HG03196 (cell line): ENCODE measurements at regions not wholly inside any gene's neighbourhood (a gene's known extent, or its start where the extent isn't known, plus 50 kb on each side); places are given as distances from the start of the nearest gene placed in this dataset.

Source experiments
- ATAC-seq: cut with Tn5 transposase; IDR thresholded peaks from one replicate; pipeline ENCODE4 v1.9.1; 2021; ENCODE audit not compliant: unreplicated experiment

DNA sequence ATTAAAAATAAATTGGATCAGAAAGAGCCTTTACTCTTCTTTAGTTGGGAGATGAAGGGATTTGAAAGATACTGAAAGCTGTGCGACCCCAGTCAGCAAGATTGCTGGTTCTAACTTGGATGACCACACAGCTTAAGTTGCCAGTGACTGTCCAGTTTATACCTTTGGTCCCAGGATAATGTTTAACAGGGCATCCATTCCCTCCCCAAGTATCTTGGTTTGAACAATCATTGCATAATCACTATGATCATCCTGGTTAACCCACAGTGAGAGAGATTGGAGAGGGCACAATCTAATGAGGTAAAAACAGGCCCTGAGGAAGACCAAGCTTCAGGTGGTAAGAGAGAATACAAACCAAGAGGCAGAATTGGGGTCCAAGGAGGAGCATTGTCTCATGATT lies 798.3 kb downstream of the MAFB start:
- no peak for ATAC-seq

GRCh38 chr20:39888310-39888709 lies 800.7 kb downstream of the MAFB start:
- no peak for ATAC-seq

DNA sequence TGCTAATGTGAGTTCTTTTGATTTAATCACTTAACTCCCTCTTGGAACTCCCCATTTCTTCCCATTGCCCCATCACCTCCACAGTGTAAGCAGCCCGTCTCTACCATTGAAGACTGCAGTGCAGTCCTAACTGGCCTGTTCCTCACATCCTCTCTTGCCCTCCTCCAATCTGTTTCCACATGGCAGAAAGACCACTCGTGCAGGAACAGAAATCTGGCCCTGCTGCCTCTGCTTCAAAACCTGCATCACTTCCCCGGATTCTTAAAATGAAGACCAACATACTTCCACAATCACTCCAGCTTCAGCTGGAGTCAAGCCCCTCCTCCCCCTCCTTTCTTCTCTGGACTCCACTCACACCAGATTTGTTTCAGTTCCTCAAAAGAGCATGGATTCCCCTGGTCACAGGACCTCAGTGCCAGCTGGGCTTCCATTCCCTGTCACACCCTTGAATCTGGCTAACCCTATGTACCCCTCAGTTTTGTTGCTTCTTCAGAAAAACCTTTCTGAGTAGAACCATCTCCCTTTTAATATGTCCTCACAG lies 802.3 kb downstream of the MAFB start:
- no peak for ATAC-seq

- ATAC-seq, result no peak
Measured at GRCh38 chr20:39885975-39886649, 802.9 kb downstream of the MAFB start.

- no peak for ATAC-seq
Measured at GRCh38 chr20:39882806-39883205, 806.2 kb downstream of the MAFB start.

DNA sequence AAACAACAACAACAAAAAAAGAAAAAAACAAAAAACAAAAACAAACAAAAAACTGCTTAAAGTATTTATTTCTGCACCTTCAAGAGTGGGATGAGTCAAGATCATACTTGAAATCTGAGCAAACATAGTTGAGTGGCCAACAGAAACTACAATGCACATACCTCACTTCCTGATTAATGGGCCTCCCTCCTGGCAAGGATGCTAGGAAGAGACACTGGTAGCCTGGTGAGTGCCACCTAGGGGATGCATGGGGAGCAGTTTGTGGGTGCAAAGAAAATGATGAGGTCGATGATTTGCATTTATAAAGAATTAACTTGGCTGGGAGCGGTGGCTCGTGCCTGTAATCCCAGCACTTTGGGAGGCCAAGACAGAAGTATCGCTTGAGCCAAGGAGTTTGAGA lies 808.1 kb downstream of the MAFB start:
- ATAC-seq, result no peak

DNA sequence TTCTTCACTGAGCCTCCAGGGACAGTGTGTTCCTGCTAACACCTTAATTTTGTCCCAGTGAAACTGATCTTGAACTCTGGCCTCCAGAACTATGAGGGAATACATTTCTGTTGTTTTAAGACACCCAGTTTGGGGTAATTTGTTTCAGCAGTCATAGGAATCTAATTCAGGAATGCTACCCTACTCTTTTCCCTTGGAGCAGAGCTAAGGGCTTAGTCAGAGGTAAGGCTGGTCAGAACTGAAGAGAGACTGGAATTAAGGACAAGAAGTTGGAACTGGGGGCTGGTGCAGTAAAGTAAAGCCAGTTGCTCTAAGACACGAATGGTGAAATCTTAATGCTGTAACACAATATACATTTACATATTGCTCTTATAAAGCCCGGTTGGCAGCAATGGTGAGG lies 809.7 kb downstream of the MAFB start:
- no peak for ATAC-seq

DNA sequence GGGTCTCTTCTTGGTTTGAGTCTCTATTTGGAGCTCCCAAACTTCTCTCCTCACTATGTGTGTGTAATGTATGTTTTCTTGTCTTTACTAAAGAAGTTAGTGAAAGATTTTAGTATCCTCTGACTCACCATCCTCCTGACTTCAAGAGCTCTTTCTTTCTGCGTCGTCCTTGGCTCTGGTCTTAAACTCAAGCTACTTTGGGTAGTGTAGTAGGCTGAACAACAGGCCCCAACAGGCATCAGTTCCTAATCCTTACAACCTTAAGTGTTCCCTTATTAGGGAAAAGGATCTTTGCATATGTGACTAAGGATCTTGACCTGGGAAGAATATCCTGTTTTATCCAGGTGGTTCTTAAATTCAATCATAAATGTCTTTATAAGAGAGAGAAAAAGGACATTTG lies 810.2 kb downstream of the MAFB start:
- no peak for ATAC-seq

DNA sequence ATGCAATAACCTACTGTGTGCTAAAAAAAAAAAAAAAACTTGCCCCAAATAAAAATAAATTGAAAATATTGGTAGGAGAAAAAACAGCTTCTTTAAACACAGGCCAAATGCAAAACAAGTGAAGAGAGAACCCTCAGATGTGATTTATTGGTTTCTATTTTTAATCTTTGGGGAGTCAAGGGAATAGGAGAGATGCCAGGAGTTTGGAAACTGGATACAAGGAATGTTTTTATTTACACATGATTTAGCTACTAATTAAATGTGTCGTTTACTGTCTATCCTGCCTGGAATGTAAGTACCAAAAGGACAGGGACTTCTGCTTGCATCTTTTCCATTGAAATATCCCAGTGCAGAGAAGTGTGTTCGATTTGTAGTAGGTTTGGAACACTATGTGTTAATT lies 810.7 kb downstream of the MAFB start:
- ATAC-seq, result no peak

DNA sequence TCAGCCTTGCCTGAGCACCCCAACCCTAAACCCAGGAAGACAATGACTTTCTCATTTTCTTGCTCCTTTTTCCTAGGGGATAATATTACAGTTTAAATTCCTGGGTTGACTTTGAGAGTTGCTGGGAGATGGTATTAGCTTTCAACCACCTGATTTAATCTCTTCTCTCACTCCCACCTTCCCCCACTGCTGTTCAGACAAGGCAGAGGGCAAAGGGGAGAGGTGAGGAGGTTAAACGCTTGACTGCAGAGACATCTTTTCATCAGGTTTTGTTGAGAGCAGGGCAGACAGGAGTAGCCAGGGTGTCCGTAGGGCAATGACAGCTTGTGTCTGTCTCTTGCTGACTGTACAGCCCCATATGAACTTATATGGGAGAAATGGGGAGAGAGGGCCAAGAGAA lies 811.2 kb downstream of the MAFB start:
- no peak for ATAC-seq

DNA sequence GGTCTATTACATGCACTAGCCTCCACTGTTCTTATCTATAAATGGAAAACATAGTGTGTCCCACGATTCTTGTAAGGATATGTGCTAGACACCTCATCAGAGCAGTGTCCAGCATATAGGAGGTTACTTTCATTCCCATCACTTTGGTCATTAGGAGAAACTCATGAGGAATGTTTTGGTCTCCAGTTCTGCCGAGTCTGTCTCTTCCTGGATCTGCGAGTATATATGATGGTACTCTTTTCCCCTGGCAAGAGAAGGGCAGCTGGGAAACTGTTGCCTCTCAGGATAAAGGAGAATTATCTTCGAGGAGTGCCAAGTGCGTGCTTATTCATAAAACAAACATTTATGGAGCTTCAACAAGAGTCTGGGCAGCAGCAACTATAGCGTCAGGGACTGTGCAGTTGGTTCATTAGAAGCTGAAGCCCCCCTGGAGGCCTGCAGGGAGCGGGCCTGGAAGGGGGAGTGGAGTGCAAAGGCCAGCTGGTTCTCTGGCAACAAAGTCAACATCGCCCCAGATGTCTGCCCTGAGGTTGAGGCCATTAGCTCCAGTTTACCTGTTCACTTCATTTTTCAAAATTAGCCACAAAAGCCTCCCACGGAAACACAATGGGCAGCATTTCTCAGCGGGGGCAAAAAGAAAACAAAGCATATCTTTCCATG lies 811.9 kb downstream of the MAFB start:
- no peak for ATAC-seq

DNA sequence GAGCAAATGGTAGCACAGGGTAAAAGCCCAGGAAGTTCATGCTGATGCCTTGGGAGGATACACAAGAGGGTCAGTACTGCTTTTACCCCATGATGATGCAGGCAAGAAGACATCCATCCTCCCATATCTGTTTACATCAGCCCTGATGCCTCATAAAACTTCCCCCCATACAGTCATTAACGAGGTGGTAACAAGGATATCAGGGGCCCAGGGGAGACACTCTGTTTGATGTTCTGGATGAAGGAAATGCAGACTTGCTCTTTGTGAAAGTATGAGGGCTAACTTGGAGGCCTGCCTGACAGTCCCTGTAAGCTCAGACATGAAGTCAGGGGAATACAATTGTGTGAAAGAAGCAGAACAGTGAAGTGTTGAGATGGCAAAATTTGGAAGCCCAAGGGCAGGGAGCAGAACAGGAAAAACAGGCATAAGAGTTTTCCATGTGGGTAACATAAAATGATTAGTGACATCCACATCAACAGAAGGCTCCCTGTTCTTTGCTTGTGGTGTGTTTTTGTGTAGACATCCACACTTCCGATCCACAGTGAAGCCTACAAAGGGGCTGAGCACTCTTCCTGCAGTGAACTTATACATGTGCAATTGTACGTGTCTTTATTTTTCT lies 813.4 kb downstream of the MAFB start:
- ATAC-seq, result no peak

GRCh38 chr20:39874049-39874893 lies 814.8 kb downstream of the MAFB start:
- ATAC-seq, result peak; percentile 87

GRCh38 chr20:39873286-39873685 lies 815.8 kb downstream of the MAFB start:
- no peak for ATAC-seq

DNA sequence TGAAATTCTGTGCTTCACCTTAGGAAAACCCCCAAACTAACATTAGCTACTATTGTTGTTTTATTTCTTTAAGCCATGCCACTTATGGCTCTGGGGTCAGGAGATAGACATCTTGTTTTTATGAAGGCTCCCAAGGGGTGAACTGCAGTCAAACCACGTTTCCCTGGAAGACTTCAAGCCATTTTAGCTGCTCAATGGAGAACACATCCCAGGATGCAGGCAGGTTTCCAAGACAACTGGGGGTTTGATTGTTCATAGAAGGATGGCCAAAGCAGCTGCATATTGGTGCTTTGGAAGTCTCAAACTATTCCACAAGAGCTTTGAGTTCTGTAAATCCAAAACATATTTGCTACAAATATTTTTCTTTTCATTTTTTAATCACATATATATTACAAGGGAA lies 818.0 kb downstream of the MAFB start:
- no peak for ATAC-seq

GRCh38 chr20:39865446-39865845 lies 823.6 kb downstream of the MAFB start:
- ATAC-seq, result no peak

DNA sequence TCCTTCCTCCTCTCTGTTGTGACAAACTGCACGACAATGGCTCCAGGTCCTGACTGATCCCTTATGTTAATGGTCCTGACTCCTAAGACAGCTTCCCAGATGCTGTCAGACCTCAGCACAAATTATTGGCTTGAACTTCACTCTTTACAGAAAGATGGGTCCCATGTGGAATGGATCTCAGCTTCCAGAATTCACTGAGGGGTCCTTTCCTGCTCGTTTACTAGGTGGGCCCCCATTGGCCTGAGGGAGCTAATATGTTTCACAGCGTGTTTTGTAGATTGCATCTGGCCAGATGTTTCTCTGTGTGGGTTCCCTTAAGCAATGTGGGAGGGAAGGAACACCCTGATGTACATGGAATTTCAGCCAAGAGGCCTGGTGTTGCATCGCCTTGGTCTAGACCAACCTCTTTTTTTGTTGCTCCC lies 826.6 kb downstream of the MAFB start:
- ATAC-seq, result no peak

- no peak for ATAC-seq
Measured at GRCh38 chr20:39861381-39861780, 827.7 kb downstream of the MAFB start.

GRCh38 chr20:39857835-39858234 lies 831.2 kb downstream of the MAFB start:
- ATAC-seq, result no peak

DNA sequence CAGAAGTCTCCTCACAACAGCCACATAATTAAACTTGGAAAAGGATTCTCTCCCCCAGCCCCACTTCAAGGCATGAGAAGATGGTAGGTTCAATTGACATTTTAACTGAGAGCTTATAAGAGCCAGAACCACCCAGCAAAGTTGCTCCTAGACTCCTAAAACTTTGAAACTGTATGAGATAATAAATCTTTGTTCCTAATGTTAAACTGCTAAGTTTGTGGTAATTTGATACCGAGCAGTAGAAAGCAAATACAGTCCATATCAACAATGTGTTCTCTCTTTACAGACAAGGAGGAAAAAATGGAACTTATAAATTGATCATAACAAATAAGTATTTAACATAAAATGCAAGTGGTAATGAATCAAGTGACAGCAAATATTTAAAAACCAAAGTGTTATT lies 831.8 kb downstream of the MAFB start:
- ATAC-seq, result no peak

DNA sequence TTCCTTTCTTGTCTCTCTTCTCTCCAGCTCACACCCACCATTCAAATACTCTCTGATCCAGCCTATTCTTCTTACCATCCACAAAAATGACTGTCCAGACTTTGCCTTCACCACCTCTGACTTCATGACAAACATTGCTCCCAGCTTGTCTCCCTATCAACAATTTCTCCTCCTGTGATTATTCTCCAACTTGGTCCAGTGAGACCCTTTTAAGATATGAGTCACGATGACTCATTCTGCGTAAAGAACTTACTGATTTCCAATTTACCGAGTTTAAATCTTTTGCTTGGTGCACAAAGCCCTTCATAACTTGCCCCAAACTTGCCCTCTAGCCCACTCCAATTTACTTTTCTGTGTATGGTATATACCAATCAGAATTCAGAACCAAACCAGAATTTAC lies 833.2 kb downstream of the MAFB start:
- no peak for ATAC-seq
